ENCODE measurements at regions not wholly inside any gene's neighbourhood (a gene's known extent, or its start where the extent isn't known, plus 50 kb on each side); places are given as distances from the start of the nearest gene placed in this dataset.

GRCh38 chr11:42179216-42179615, 719.8 kb upstream of the LRRC4C start:
- DNase-seq (ENCODE audit: low spot score): no peak

- no peak for DNase-seq (ENCODE audit: low spot score)
These were observed 736.0 kb upstream of the LRRC4C start for GRCh38 chr11:42195289-42196013.

- no peak for DNase-seq (ENCODE audit: low spot score)
These were observed 740.9 kb upstream of the LRRC4C start for GRCh38 chr11:42200311-42200710.

GRCh38 chr11:42201603-42202148, 742.2 kb upstream of the LRRC4C start:
- DNase-seq (ENCODE audit: low spot score): no peak

GRCh38 chr11:42205518-42205917, 746.1 kb upstream of the LRRC4C start:
- DNase-seq (ENCODE audit: low spot score): no peak

- DNase-seq (ENCODE audit: low spot score): no peak
These were observed 766.2 kb upstream of the LRRC4C start for GRCh38 chr11:42225664-42226063.

- DNase-seq (ENCODE audit: low spot score): no peak
These were observed 773.2 kb upstream of the LRRC4C start for GRCh38 chr11:42232673-42233072.

- no peak for DNase-seq (ENCODE audit: low spot score)
These were observed 775.0 kb upstream of the LRRC4C start for GRCh38 chr11:42234451-42234951.

- no peak for DNase-seq (ENCODE audit: low spot score)
These were observed 778.3 kb upstream of the LRRC4C start for GRCh38 chr11:42237701-42238235.

GRCh38 chr11:42239188-42239587, 779.7 kb upstream of the LRRC4C start:
- no peak for DNase-seq (ENCODE audit: low spot score)

- no peak for DNase-seq (ENCODE audit: low spot score)
These were observed 783.9 kb upstream of the LRRC4C start for GRCh38 chr11:42243385-42243784.

- no peak for DNase-seq (ENCODE audit: low spot score)
These were observed 784.9 kb upstream of the LRRC4C start for GRCh38 chr11:42244376-42244775.

GRCh38 chr11:42249401-42249800, 789.9 kb upstream of the LRRC4C start:
- DNase-seq (ENCODE audit: low spot score): no peak

- no peak for DNase-seq (ENCODE audit: low spot score)
These were observed 790.5 kb upstream of the LRRC4C start for GRCh38 chr11:42249956-42250355.

- DNase-seq (ENCODE audit: low spot score): no peak
These were observed 792.5 kb upstream of the LRRC4C start for GRCh38 chr11:42251984-42252383.

GRCh38 chr11:42253156-42253555, 793.7 kb upstream of the LRRC4C start:
- no peak for DNase-seq (ENCODE audit: low spot score)

- no peak for DNase-seq (ENCODE audit: low spot score)
These were observed 796.5 kb upstream of the LRRC4C start for GRCh38 chr11:42255906-42256305.

- no peak for DNase-seq (ENCODE audit: low spot score)
These were observed 798.1 kb upstream of the LRRC4C start for GRCh38 chr11:42257534-42257933.

GRCh38 chr11:42265072-42265471, 805.6 kb upstream of the LRRC4C start:
- no peak for DNase-seq (ENCODE audit: low spot score)

GRCh38 chr11:42271306-42271705, 811.9 kb upstream of the LRRC4C start:
- no peak for DNase-seq (ENCODE audit: low spot score)

GRCh38 chr11:42273977-42274376, 814.5 kb upstream of the LRRC4C start:
- DNase-seq (ENCODE audit: low spot score): no peak

GRCh38 chr11:42296910-42297309, 837.5 kb upstream of the LRRC4C start:
- no peak for DNase-seq (ENCODE audit: low spot score)

- DNase-seq (ENCODE audit: low spot score): no peak
These were observed 840.3 kb upstream of the LRRC4C start for GRCh38 chr11:42299780-42300179.

- no peak for DNase-seq (ENCODE audit: low spot score)
These were observed 842.3 kb upstream of the LRRC4C start for GRCh38 chr11:42301777-42302176.
